ENCODE measurements at regions not wholly inside any gene's neighbourhood (a gene's known extent, or its start where the extent isn't known, plus 50 kb on each side); places are given as distances from the start of the nearest gene placed in this dataset.
"Not testable (repeated sequence)": the region's sequence is repeated elsewhere in the genome, so short reads cannot be mapped to it uniquely, and the experiment has no call there.

DNA sequence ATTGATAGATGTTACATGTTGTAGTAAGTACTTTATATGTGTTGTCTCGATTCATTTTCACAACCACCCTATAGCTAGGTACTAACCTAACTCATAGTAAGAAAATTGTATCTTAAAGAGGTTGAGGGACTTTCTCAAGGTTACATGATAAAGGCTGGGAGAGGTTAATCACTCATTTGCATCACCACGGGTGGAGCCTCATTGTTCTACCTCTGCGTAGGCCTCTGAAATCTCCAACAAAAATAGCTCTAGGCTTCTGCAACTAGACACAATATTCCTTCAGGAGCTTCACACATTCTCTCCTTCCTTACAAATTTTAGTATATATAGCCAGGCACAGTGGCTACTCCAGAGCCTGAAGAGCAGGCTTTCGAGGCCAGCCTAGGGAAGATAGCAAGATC is 408.9 kb upstream of the ANO5 start:
- TF ChIP-seq POLR2A (IDR thresholded peaks at IDR 0.05): no peak
- TF ChIP-seq, protein P1, sequence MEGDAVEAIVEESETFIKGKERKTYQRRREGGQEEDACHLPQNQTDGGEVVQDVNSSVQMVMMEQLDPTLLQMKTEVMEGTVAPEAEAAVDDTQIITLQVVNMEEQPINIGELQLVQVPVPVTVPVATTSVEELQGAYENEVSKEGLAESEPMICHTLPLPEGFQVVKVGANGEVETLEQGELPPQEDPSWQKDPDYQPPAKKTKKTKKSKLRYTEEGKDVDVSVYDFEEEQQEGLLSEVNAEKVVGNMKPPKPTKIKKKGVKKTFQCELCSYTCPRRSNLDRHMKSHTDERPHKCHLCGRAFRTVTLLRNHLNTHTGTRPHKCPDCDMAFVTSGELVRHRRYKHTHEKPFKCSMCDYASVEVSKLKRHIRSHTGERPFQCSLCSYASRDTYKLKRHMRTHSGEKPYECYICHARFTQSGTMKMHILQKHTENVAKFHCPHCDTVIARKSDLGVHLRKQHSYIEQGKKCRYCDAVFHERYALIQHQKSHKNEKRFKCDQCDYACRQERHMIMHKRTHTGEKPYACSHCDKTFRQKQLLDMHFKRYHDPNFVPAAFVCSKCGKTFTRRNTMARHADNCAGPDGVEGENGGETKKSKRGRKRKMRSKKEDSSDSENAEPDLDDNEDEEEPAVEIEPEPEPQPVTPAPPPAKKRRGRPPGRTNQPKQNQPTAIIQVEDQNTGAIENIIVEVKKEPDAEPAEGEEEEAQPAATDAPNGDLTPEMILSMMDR (IDR thresholded peaks at IDR 0.05): no peak
- H3K27me3 ChIP-seq: no peaks in the 10 kb centered on the region
- intact Hi-C loops (cut with DNase I): no loop called here
- ATAC-seq: no peak
- no peak for DNase-seq
- no peaks in the 10 kb centered on the region for H3K36me3 ChIP-seq
- H3K4me1 ChIP-seq: no peaks in the 10 kb centered on the region
- H3K9me3 ChIP-seq: peaks cover 0 to under 1% (median 0%) of the 10 kb centered on the region in 12 donors
- H3K4me3 ChIP-seq: no peak overlapping the region
- no peak overlapping the region for H3K27ac ChIP-seq
- WGBS, 4 donors: 56 to 68% (median 63%) methylated on average over 4 of the region's 4 CpGs

DNA sequence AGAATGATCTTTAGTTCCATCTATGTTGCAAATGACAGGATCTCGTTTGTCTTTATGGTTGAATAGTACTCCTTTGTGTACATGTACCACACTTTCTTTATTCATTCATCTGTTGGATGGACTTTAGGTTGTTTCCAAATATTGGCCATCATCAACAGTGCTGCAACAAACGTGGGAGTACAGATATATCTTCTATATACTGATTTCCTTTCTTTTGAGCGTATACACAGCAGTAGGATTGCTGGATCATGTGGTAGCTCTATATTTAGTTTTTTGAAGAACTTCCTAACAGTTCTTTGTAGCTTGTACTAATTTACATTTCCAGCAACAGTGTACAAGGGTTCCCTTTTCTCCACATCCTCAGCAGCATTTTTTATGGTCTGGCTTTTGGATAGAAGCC is 407.5 kb upstream of the ANO5 start:
- TF ChIP-seq, protein P1 (IDR thresholded peaks at IDR 0.05): no peak
- TF ChIP-seq POLR2A (IDR thresholded peaks at IDR 0.05): no peak
- peaks cover 0 to 14% (median 0%) of the 10 kb centered on the region in 12 donors for H3K9me3 ChIP-seq
- no peak overlapping the region for H3K4me3 ChIP-seq
- H3K36me3 ChIP-seq: no peaks in the 10 kb centered on the region
- WGBS, 4 donors: 47 to 62% (median 52%) methylated on average over 3 of the region's 3 CpGs
- no peaks in the 10 kb centered on the region for H3K4me1 ChIP-seq
- no peak for DNase-seq
- intact Hi-C loops (cut with DNase I): no loop called here
- no peaks in the 10 kb centered on the region for H3K27me3 ChIP-seq
- no peak for ATAC-seq
- no peak overlapping the region for H3K27ac ChIP-seq

DNA sequence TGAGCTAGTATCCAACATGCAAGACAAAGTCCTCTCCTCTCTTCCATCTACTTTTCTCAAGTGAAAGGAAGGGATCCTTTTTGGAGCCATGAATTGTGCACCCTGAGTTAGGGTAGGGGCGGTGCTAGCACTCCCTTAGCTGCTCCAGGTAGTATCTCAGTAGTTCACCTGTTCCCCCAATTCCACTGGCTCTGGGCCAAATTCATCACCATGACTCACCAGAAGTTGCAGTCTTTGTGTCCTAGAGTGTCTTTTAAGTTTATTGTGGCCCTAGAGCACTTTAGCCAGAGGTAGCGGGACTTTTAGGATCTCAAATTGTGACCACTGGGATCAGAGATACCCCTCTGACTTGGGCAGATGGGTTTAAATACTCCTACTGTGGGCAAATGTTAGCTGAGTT is 398.6 kb upstream of the ANO5 start:
- Histone ChIP-seq H3K27me3 (no peaks in the 10 kb centered on the region), H3K27ac (no peak overlapping the region), H3K4me3 (no peak overlapping the region), H3K4me1 (no peaks in the 10 kb centered on the region), H3K36me3 (no peaks in the 10 kb centered on the region), H3K9me3 (peaks cover 0 to 11% (median 0%) of the 10 kb centered on the region in 12 donors)
- no peak for TF ChIP-seq POLR2A (IDR thresholded peaks at IDR 0.05)
- WGBS, 4 donors: 88 to 93% (median 90%) methylated on average over 2 of the region's 2 CpGs
- intact Hi-C loops (cut with DNase I): no loop called here
- no peak for DNase-seq
- no peak for ATAC-seq

DNA sequence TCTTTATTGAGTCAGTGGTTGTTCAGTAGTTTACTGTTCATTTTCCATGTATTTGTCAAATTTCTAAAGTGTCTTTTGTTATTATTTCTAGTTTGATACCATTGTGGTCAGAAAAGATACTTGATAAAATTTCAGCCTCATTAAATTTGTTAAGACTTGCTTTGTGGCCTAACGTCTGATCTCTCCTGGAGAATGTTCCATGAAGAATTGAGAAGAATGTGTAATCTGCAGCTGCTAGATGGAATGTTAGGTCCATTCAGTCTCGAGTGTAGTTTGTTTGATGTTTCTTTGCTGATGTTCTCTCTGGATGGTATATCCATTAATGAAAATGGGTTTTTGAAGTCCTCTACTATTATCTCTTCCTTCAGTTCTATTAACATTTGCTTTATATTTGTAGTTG is 394.7 kb upstream of the ANO5 start:
- Histone ChIP-seq H3K27me3 (no peaks in the 10 kb centered on the region), H3K36me3 (no peaks in the 10 kb centered on the region), H3K4me1 (no peaks in the 10 kb centered on the region), H3K9me3 (no peaks in the 10 kb centered on the region), H3K27ac (no peak overlapping the region), H3K4me3 (no peak overlapping the region)
- DNase-seq: no peak
- no peak for TF ChIP-seq POLR2A (IDR thresholded peaks at IDR 0.05)
- TF ChIP-seq, protein P1 (IDR thresholded peaks at IDR 0.05): no peak
- intact Hi-C loops (cut with DNase I): no loop called here
- ATAC-seq: no peak
- 47 to 66% (median 60%) methylated on average over 2 of the region's 2 CpGs for WGBS, 4 donors

DNA sequence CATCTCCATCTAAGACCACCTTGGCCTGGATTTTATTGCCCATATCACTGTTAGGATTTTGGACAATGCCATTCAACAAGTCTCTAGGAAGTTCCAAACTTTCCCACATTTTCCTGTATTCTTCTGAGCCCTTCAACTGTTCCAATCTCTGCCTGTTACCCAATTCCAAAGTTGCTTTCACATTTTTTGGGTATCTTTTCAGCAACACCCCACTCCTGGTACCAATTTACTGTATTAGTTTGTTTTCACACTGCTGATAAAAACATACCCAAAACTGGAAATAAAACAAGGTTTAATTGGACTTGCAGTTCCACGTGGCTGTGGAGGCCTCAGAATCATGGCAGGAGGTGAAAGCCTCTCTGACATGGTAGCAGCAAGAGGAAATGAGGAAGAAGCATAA is 388.4 kb upstream of the ANO5 start:
- intact Hi-C loops (cut with DNase I): not testable (repeated sequence)

More for the DNA sequence above, 388.4 kb upstream of the ANO5 start:
- not testable (repeated sequence) for H3K4me3 ChIP-seq, H3K27ac ChIP-seq, H3K4me1 ChIP-seq, H3K36me3 ChIP-seq, DNase-seq, H3K27me3 ChIP-seq, ATAC-seq
- WGBS, 4 donors: 55 to 63% (median 58%) methylated on average over 1 of the region's 1 CpG
- peaks cover 0 to 19% (median 3%) of the 10 kb centered on the region in 12 donors for H3K9me3 ChIP-seq

Measured in heart left ventricle (tissue), 16 donors.